Right cardiac atrium (tissue), 5 donors: ENCODE measurements at regions not wholly inside any gene's neighbourhood (a gene's known extent, or its start where the extent isn't known, plus 50 kb on each side); places are given as distances from the start of the nearest gene placed in this dataset.

ENCODE experiments used
- ATAC-seq, 2 donors: fragments of 200-7000 bp; cut with Tn5 transposase; one replicate each; pipeline versions ENCODE4 v1.8.0 to v1.9.1; 2020; ENCODE audit warnings: moderate library complexity in 2 of 2, mild to moderate bottlenecking in 1 of 2
- DNase-seq, 3 donors: peaks; one replicate each; pipeline ENCODE4 v3.0.0-alpha.2; 2020
- H3K27ac ChIP-seq: one replicate; pipeline ENCODE4 v1.5.1; 2013; ENCODE audit warnings: mild to moderate bottlenecking, low read length, control low read depth, moderate library complexity
- H3K27me3 ChIP-seq: one replicate; pipeline ENCODE4 v1.6.1; 2013; ENCODE audit not compliant: control insufficient read depth, insufficient read depth
- H3K4me1 ChIP-seq: one replicate; pipeline ENCODE4 v1.6.1; 2013; ENCODE audit warnings: low read length; ENCODE audit not compliant: control insufficient read depth, insufficient read depth
- H3K4me3 ChIP-seq: one replicate; pipeline ENCODE4 v1.5.1; 2013; ENCODE audit warnings: low read length, control low read depth
- H3K9me3 ChIP-seq: one replicate; pipeline ENCODE4 v1.6.1; 2013; ENCODE audit warnings: low read length; ENCODE audit not compliant: control insufficient read depth
- WGBS: extraction: QIAGEN DNeasy Blood & Tissue Kit; methylation state at CpG from one replicate; pipeline ENCODE4 v1.1.7; 2013; 5-methylcytosine and 5-hydroxymethylcytosine counted together
- intact Hi-C, 4 donors: fragments of 100-400 bp; cut with DNase I; formaldehyde crosslinking; loops; one replicate each; pipeline versions ENCODE4 v1.11.0 to v1.14.0; 2022 to 2023
- donor health status: healthy with polysubstance abuse.
- donor health status: DM: no; HTN: yes; CAD: no.
- donor health status: DM: no; HTN: no; CAD: no.
- donor health status: DM: no; HTN: yes; CAD: no; lungs with severe emphysema.
- donor health status: DM: yes; HTN: yes; CAD: no.

DNA sequence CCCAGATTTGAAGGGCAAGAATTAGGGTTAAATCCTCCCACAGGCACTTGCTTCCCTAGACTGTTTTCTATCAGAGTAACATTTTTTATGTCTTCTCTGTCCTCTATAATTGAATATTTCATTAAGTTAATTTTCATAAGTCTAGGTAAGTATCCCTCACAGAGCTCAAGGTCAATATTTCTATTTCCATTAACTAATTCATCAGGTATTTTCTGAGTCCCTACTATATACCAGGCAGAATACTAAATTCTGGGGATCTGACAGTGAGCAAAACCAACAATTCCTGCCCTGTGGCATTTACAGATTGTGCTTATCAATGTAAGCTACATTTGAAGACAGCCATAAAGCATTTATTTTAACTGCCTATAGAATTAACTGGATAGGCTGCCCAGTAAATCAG lies 86.4 kb upstream of the RBBP8 start:
- intact Hi-C loops: no loop called here
- ATAC-seq: no peak

GRCh38 chr18:22847392-22847791 lies 85.7 kb upstream of the RBBP8 start:
- intact Hi-C loops: no loop called here
- Histone ChIP-seq H3K4me3 (no peak overlapping the region), H3K9me3 (no peaks in the 10 kb centered on the region), H3K4me1 (no peaks in the 10 kb centered on the region), H3K27ac (no peak overlapping the region), H3K27me3 (no peaks in the 10 kb centered on the region)
- no peak for DNase-seq
- ATAC-seq: no peak

More for the DNA sequence above, 86.4 kb upstream of the RBBP8 start:
- H3K27ac ChIP-seq: no peak overlapping the region
- DNase-seq: no peak
- no peaks in the 10 kb centered on the region for H3K4me1 ChIP-seq
- no peak overlapping the region for H3K4me3 ChIP-seq
- no peaks in the 10 kb centered on the region for H3K27me3 ChIP-seq
- H3K9me3 ChIP-seq: no peaks in the 10 kb centered on the region

GRCh38 chr18:22847867-22848451 lies 85.2 kb upstream of the RBBP8 start:
- no peak overlapping the region for H3K27ac ChIP-seq
- ATAC-seq: no peak
- no peaks in the 10 kb centered on the region for H3K9me3 ChIP-seq
- intact Hi-C loops: no loop called here
- no peaks in the 10 kb centered on the region for H3K27me3 ChIP-seq
- WGBS: 0% methylated on average over 1 of the region's 1 CpG
- no peak for DNase-seq
- H3K4me1 ChIP-seq: no peaks in the 10 kb centered on the region
- H3K4me3 ChIP-seq: no peak overlapping the region

DNA sequence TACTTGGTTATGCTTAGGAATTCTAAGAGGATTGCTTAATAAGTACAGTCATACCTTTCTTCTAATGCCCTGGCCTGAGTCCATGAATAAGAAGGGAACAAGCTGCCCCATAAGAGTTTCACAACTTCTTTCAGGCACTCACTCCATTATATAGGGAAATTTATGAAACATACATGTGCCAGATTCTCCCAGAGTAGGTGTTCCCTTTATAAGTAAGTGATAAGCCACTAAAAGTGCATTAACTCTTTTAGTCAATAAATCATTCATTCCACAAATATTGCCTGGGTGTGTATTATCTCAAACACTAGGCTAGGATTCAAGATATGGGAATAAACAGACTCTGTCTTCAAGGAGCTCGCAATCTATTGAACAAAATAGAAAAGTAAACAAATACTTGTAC lies 84.5 kb upstream of the RBBP8 start:
- Histone ChIP-seq H3K27ac (no peak overlapping the region), H3K27me3 (no peaks in the 10 kb centered on the region), H3K4me1 (no peaks in the 10 kb centered on the region), H3K9me3 (no peaks in the 10 kb centered on the region), H3K4me3 (no peak overlapping the region)
- no peak for ATAC-seq
- WGBS: 98% methylated on average over 1 of the region's 1 CpG
- no peak for DNase-seq
- intact Hi-C loops: no loop called here

- Histone ChIP-seq H3K27me3 (no peaks in the 10 kb centered on the region), H3K9me3 (no peaks in the 10 kb centered on the region), H3K4me3 (no peak overlapping the region), H3K4me1 (no peaks in the 10 kb centered on the region), H3K27ac (no peak overlapping the region)
- intact Hi-C loops: no loop called here
- 76% methylated on average over 2 of the region's 2 CpGs for WGBS
- ATAC-seq (no peak), DNase-seq (no peak)
Observed at GRCh38 chr18:22856870-22857269, 76.3 kb upstream of the RBBP8 start.

GRCh38 chr18:22858121-22858520 lies 75.0 kb upstream of the RBBP8 start:
- intact Hi-C loops: no loop called here
- no peak overlapping the region for H3K4me3 ChIP-seq
- no peak overlapping the region for H3K27ac ChIP-seq
- DNase-seq: no peak
- no peaks in the 10 kb centered on the region for H3K27me3 ChIP-seq
- no peaks in the 10 kb centered on the region for H3K9me3 ChIP-seq
- WGBS: 38% methylated on average over 1 of the region's 1 CpG
- ATAC-seq: no peak
- H3K4me1 ChIP-seq: no peaks in the 10 kb centered on the region

DNA sequence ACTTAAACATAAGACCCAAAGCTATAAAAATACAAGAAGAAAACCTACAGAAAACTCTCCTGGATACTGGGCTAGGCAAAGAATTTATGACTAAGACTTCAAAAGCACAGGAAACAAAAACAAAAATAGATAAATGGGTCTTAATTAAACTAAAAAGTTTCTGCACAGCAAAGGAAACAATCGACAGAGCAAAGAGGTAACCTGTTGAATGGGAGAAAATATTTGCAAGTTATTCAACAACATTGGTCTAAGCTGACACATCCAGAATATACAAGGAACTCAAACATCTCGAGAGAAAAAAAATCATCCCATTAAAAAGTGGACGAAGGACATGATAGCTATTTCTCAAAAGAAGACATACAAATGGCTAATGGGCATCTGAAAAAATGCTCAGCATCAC lies 72.3 kb upstream of the RBBP8 start:
- Histone ChIP-seq H3K4me3 (no peak overlapping the region), H3K4me1 (no peaks in the 10 kb centered on the region), H3K27ac (no peak overlapping the region), H3K27me3 (no peaks in the 10 kb centered on the region), H3K9me3 (no peaks in the 10 kb centered on the region)
- intact Hi-C loops: no loop called here
- 86% methylated on average over 3 of the region's 3 CpGs for WGBS
- ATAC-seq (no peak), DNase-seq (no peak)

GRCh38 chr18:22865354-22866116 lies 67.6 kb upstream of the RBBP8 start:
- Histone ChIP-seq H3K27ac (no peak overlapping the region), H3K9me3 (no peaks in the 10 kb centered on the region), H3K4me3 (no peak overlapping the region), H3K27me3 (no peaks in the 10 kb centered on the region), H3K4me1 (no peaks in the 10 kb centered on the region)
- WGBS: 79% methylated on average over 7 of the region's 7 CpGs
- DNase-seq (no peak), ATAC-seq (no peak)
- intact Hi-C loops: no loop called here

DNA sequence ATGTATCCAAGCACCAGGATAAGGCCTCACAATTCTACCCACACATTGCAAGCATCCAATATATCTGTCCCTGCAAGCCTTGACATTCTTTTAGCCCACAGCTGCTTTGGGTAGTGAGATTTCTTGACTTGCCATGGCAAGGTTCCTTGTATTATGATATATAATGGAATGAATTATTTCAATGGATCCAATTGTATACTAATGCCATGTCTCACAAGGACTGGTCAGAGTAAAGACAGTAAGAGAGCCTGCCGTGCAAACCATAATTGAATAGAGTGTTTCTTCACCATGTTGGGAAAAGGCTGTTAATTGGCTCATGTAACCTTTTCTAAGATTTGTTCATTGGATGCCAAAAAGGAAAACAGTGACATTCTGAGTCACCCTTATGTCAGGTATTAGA lies 64.3 kb upstream of the RBBP8 start:
- ATAC-seq: no peak
- Histone ChIP-seq H3K4me1 (no peaks in the 10 kb centered on the region), H3K27me3 (no peaks in the 10 kb centered on the region), H3K27ac (no peak overlapping the region), H3K4me3 (no peak overlapping the region), H3K9me3 (no peaks in the 10 kb centered on the region)
- 87% methylated on average over 1 of the region's 1 CpG for WGBS
- intact Hi-C loops: no loop called here
- DNase-seq: no peak

DNA sequence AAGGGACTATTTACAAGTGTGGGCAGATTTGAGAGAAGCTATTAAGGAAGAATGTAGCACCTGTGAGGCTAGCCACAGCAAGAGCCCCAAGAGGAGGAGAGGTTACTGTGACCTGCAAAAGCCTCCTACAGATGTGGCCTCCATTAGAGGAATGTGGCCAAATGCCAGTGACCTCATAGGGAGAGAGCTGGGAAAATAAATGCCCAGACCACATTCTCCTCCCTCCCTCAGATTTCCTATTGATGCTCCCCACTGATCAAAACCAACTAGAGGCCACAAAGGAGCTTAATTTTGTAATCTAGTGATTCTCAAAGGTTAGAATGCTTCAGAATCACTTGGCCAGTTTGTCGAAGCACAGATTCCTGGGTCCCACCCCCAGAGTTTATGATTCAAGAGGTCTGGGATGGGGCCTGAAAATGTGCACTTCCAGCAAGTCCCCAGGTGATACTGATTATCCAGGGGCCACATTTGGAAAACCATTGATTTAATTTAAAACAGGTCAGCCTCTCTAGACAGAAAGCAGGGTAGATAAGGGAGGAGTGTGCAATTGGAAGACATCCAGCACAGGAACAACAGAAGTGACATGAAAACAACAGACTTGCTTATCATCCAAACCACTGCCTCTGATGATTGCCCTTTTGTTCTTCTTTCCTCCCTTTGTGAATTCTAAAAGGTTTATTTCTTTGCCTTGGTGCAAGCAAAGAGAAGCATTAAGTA lies 61.2 kb upstream of the RBBP8 start:
- H3K27ac ChIP-seq: no peak overlapping the region
- no peak overlapping the region for H3K4me3 ChIP-seq
- no peak for DNase-seq
- intact Hi-C loops: no loop called here
- peak in 1 of 2 donors; percentile 26 for ATAC-seq
- 50% methylated on average over 1 of the region's 1 CpG for WGBS
- no peaks in the 10 kb centered on the region for H3K27me3 ChIP-seq
- H3K9me3 ChIP-seq: no peaks in the 10 kb centered on the region
- no peaks in the 10 kb centered on the region for H3K4me1 ChIP-seq

DNA sequence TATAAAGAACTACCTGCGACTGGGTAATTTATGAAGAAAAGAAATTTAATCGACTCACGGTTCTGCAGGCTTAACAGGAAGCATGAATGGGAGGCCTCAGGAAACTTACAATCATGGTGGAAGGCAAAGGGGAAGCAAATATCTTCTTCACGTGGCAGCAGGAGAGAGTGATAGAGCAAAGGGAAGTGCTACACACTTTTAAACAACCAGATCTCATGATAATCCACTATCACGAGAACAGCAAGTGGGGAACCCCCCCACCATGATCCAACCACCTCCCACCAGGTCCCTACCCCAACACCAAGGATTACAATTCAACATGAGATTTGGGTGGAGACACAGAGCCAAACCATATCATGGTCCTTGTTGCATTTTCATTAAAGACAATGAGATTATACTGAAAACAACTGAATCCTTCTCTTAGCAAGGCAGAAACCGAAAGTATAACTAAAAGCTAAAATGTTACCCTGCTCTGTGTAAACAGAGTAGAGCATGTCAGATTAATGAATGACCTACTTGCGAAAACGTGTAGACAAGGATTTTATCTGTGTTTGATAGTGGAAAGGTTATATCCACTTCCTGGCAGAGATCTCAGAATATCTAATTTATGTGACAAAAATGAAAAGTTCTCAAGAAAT lies 60.1 kb upstream of the RBBP8 start:
- ATAC-seq (peak; percentile 48), DNase-seq (no peak)
- no peaks in the 10 kb centered on the region for H3K4me1 ChIP-seq
- no peaks in the 10 kb centered on the region for H3K9me3 ChIP-seq
- intact Hi-C loops: no loop called here
- 47% methylated on average over 8 of the region's 8 CpGs for WGBS
- H3K27me3 ChIP-seq: no peaks in the 10 kb centered on the region
- H3K27ac ChIP-seq: no peak overlapping the region
- H3K4me3 ChIP-seq: no peak overlapping the region
